HEK293T (cell line): ENCODE measurements at regions not wholly inside any gene's neighbourhood (a gene's known extent, or its start where the extent isn't known, plus 50 kb on each side); places are given as distances from the start of the nearest gene placed in this dataset.
"Not testable (repeated sequence)": the region's sequence is repeated elsewhere in the genome, so short reads cannot be mapped to it uniquely, and the experiment has no call there.

Source experiments
- CTCF ChIA-PET: fragments of 350-600 bp; formaldehyde crosslinking; extraction: SDS; loops from one replicate; lab custom pipeline; 2021; ENCODE audit warnings: antibody characterized with exemption, inconsistent platforms; lab: Yijun Ruan, JAX
- POLR2A ChIA-PET: fragments of 350-600 bp; formaldehyde crosslinking; extraction: SDS; loops from one replicate; lab custom pipeline; 2020; ENCODE audit warnings: antibody characterized with exemption, inconsistent platforms; lab: Yijun Ruan, JAX
- DNase-seq: peaks from one replicate; pipeline ENCODE4 v3.0.0; 2012; ENCODE audit warnings: mixed read lengths; ENCODE audit errors: extremely low spot score
- ARNT ChIP-seq: fragments of 450-650 bp; IDR thresholded peaks from 2 replicates; pipeline ENCODE4 v1.6.1; 2017; ENCODE audit warnings: mild to moderate bottlenecking
- BHLHE40 ChIP-seq: fragments of 450-650 bp; IDR thresholded peaks from 2 replicates; pipeline ENCODE4 v1.6.1; 2016; ENCODE audit warnings: mild to moderate bottlenecking, moderate library complexity, borderline replicate concordance
- CTBP1 ChIP-seq: fragments of 450-650 bp; IDR thresholded peaks from 2 replicates; pipeline ENCODE4 v1.6.1; 2016; ENCODE audit warnings: borderline replicate concordance
- ELF4 ChIP-seq: fragments of 450-650 bp; IDR thresholded peaks from 2 replicates; pipeline ENCODE4 v1.6.1; 2017; ENCODE audit warnings: antibody characterized with exemption
- FOXA1 ChIP-seq: fragments of 450-650 bp; IDR thresholded peaks from 2 replicates; pipeline ENCODE4 v1.6.1; 2016; ENCODE audit warnings: mild to moderate bottlenecking
- FOXK2 ChIP-seq: fragments of 450-650 bp; IDR thresholded peaks from 2 replicates; pipeline ENCODE4 v1.6.1; 2016; ENCODE audit warnings: mild to moderate bottlenecking
- FOXM1 ChIP-seq: fragments of 450-650 bp; IDR thresholded peaks from 2 replicates; pipeline ENCODE4 v1.6.1; 2017; ENCODE audit warnings: mild to moderate bottlenecking, borderline replicate concordance
- HDGF ChIP-seq: fragments of 450-650 bp; IDR thresholded peaks from 2 replicates; pipeline ENCODE4 v1.6.1; 2017; ENCODE audit warnings: antibody characterized with exemption, borderline replicate concordance
- L3MBTL2 ChIP-seq: fragments of 450-650 bp; conservative IDR thresholded peaks from 2 replicates; pipeline ENCODE4 v1.6.1; 2016; ENCODE audit warnings: mild to moderate bottlenecking
- LEF1 ChIP-seq: fragments of 450-650 bp; IDR thresholded peaks from 2 replicates; pipeline ENCODE4 v1.6.1; 2017; ENCODE audit warnings: mild to moderate bottlenecking, borderline replicate concordance
- NFRKB ChIP-seq: fragments of 450-650 bp; IDR thresholded peaks from 2 replicates; pipeline ENCODE4 v1.6.1; 2016; ENCODE audit warnings: mild to moderate bottlenecking, moderate library complexity
- SP1 ChIP-seq: fragments of 450-650 bp; IDR thresholded peaks from 2 replicates; pipeline ENCODE4 v1.6.1; 2017
- SUZ12 ChIP-seq: fragments of 450-650 bp; IDR thresholded peaks from 2 replicates; pipeline ENCODE4 v1.6.1; 2016; ENCODE audit warnings: mild to moderate bottlenecking
- TARDBP ChIP-seq: fragments of 450-650 bp; IDR thresholded peaks from 2 replicates; pipeline ENCODE4 v1.6.1; 2016
- ZNF384 ChIP-seq: fragments of 450-650 bp; IDR thresholded peaks from 2 replicates; pipeline ENCODE4 v1.6.1; 2016
- TF ChIP-seq, protein P1 (sequence below): fragments of 450-650 bp; IDR thresholded peaks from 2 replicates; pipeline ENCODE4 v1.6.1; 2016

DNA sequence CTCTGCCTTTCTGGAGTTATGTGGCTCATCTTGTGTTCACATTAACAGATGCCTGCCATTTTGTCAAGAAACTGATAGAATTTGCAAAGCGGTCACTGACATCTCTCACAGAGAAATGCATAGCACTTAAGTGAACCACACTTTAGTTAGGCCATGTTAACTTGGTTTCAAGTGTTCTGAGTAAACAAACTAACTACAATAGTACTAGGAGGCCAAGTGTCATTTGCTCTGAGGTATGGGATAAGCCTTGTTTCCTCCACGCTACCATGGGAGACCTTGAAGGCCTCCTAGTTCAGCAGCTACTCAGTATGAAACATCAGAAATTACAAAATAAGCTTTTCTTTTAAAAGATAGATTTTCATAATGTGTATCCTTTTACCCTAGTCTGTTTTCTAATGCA is 143.5 kb upstream of the MARCKS start:
- POLR2A ChIA-PET: no interaction called here
- CTCF ChIA-PET: no interaction called here
- no peak for DNase-seq
- TF ChIP-seq FOXK2 (no peak), ARNT (no peak), BHLHE40 (no peak), ELF4 (no peak), LEF1 (no peak), CTBP1 (no peak), TARDBP (no peak)

DNA sequence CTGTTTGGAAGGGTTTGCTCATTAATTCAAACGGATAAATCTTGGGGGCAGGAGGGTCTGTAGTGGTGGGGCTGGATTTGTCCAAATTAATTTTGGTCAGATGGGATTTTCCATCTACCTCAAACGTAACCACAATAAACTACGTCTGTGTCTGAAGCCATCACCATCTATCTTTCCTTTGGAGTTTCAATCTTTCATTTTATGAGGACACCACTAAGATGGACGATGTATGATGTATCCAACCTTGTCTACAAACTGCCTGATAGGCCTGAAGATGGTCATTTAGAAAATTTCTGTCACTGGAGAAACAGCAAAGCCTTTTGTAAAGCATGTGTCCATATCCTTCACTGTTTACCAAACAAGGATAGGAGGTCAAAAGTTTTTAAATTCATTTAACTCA is 138.6 kb upstream of the MARCKS start:
- CTCF ChIA-PET: no interaction called here
- no peak for DNase-seq
- POLR2A ChIA-PET: no interaction called here
- TF ChIP-seq FOXM1 (no peak), ZNF384 (no peak), FOXK2 (no peak), HDGF (no peak), ARNT (no peak)
- TF ChIP-seq, protein P1, sequence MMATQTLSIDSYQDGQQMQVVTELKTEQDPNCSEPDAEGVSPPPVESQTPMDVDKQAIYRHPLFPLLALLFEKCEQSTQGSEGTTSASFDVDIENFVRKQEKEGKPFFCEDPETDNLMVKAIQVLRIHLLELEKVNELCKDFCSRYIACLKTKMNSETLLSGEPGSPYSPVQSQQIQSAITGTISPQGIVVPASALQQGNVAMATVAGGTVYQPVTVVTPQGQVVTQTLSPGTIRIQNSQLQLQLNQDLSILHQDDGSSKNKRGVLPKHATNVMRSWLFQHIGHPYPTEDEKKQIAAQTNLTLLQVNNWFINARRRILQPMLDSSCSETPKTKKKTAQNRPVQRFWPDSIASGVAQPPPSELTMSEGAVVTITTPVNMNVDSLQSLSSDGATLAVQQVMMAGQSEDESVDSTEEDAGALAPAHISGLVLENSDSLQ: no peak

DNA sequence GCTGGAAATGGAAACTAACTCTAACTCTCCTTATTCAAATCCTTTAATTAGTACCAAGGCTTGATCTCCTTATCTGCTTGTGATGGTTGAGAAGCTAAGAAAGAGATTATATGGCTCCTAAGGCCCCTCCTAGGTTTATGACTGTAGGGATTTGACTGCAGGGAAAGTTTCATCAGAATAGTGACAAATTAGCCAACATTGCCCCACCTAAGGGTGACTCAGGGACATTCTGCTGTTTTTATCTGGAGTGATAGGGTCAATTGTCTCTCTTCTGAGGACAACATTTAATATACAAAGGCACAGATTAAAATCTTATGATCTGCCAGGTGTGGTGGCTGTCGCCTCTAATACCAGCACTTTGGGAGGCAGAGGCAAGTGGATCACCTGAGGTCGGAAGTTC is 138.1 kb upstream of the MARCKS start:
- CTCF ChIA-PET: no interaction called here
- TF ChIP-seq, protein P1: no peak
- TF ChIP-seq ARNT (no peak), SUZ12 (no peak), ZNF384 (no peak), ELF4 (no peak), BHLHE40 (no peak), FOXK2 (no peak), FOXM1 (no peak), HDGF (no peak), TARDBP (no peak)
- POLR2A ChIA-PET: no interaction called here
- no peak for DNase-seq

DNA sequence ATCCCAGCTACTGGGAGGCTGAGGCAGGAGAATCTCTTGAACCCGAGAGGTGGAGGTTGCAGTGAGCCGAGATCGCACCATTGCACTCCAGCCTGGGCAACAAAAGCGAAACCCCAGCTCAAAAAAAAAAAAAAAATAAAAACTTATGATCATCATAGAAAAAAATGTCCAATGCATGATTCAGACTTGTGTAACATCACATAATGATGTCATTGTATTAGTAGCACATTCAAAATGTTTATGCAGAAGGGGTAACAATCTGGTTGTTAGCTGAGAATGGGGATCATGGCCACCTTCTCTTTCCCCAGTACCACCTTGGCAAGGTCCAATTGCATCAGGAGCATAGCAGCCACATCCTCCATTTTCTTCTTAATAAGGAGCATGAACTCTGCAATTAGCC is 137.6 kb upstream of the MARCKS start:
- ChIA-PET CTCF (no interaction called here), POLR2A (no interaction called here)

DNA sequence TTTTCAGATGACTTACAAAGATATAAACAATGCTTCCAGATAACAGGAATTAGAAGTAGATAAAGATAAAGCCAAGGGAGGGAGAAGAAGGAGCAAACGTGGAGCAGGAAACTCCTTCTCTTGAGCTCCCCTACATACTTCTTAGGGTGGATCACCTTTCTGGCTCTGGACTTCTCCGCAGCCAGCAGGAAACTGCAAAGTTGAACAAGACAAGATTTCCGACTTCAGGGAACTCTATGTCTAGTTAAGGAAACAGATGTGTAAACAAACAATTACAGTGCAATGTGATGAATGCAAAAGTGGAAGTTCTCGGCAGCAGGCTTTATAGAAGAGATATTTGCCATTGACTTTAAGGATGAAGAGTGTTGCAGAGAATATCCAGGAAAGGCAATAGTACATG is 134.0 kb upstream of the MARCKS start:
- no peak for TF ChIP-seq LEF1
- TF ChIP-seq FOXK2: no peak
- TF ChIP-seq CTBP1: no peak
- TF ChIP-seq ELF4: no peak
- TF ChIP-seq BHLHE40: no peak
- TF ChIP-seq HDGF: no peak
- TF ChIP-seq SUZ12: no peak
- TF ChIP-seq FOXM1: no peak
- no peak for TF ChIP-seq L3MBTL2
- TF ChIP-seq TARDBP: no peak
- no peak for TF ChIP-seq NFRKB
- TF ChIP-seq SP1: no peak
- TF ChIP-seq, protein P1: no peak
- TF ChIP-seq ARNT: no peak
- CTCF ChIA-PET: no interaction called here
- POLR2A ChIA-PET: no interaction called here
- DNase-seq: no peak

More for the DNA sequence above, 137.6 kb upstream of the MARCKS start:
- TF ChIP-seq ARNT (no peak), TARDBP (no peak), ZNF384 (no peak), BHLHE40 (no peak), NFRKB (no peak), SP1 (no peak), ELF4 (no peak), L3MBTL2 (no peak), FOXK2 (no peak), SUZ12 (no peak), LEF1 (no peak), CTBP1 (no peak), FOXA1 (no peak), HDGF (no peak), FOXM1 (no peak)
- TF ChIP-seq, protein P1: no peak
- no peak for DNase-seq

DNA sequence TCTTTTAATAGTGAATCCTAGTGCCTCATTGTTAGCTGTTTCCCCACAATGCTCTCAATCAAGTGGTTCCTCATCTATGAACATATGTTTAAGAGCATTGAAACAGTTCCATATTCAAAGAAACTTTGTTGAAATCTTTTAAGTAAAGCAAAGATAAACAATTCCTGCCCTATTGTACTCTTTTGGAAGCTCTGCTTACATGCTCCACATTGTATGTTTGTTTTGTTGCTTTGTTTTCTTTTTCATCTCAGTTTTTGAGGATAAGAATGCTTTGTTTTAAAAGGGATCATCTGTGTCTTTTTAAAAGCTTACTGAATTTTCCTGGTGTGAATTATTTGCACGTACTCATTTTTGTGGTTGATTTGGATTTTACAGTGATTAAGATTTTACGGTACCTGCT is 132.2 kb upstream of the MARCKS start:
- POLR2A ChIA-PET, CTCF ChIA-PET, DNase-seq: not testable (repeated sequence)

DNA sequence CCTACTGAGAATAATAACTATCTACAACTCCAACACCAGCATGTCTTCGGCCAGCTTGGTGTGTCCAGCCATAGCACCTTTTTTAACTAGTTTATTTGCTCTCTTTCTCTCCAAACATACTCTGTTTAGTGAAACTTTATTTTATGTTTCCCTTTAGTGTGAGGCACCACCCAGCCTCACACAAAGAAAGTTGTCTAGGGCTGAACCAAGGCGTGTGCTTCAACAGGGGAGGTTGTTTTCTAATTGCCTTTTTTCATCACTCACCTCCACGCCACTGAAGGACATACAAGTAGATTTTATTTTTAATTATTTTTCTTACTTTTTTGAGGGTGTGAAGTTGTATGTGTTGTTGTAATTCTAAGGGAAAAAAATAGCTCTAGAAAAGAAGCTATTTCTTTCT is 125.6 kb upstream of the MARCKS start:
- TF ChIP-seq BHLHE40: no peak
- TF ChIP-seq FOXM1: no peak
- no peak for TF ChIP-seq L3MBTL2
- TF ChIP-seq SUZ12: no peak
- no peak for TF ChIP-seq ZNF384
- no peak for TF ChIP-seq FOXK2
- TF ChIP-seq ELF4: no peak
- TF ChIP-seq, protein P1: no peak
- no peak for TF ChIP-seq SP1
- no peak for TF ChIP-seq TARDBP
- CTCF ChIA-PET: no interaction called here
- POLR2A ChIA-PET: no interaction called here
- no peak for DNase-seq
